8988T (cell line): ENCODE measurements at regions not wholly inside any gene's neighbourhood (a gene's known extent, or its start where the extent isn't known, plus 50 kb on each side); places are given as distances from the start of the nearest gene placed in this dataset.
"Not testable (repeated sequence)": the region's sequence is repeated elsewhere in the genome, so short reads cannot be mapped to it uniquely, and the experiment has no call there.

Source experiments
- DNase-seq: peaks from one replicate; pipeline ENCODE4 v3.0.0; 2011

GRCh38 chr20:61065853-61066252 is 186.2 kb upstream of the CDH4 start:
- DNase-seq, result no peak

DNA sequence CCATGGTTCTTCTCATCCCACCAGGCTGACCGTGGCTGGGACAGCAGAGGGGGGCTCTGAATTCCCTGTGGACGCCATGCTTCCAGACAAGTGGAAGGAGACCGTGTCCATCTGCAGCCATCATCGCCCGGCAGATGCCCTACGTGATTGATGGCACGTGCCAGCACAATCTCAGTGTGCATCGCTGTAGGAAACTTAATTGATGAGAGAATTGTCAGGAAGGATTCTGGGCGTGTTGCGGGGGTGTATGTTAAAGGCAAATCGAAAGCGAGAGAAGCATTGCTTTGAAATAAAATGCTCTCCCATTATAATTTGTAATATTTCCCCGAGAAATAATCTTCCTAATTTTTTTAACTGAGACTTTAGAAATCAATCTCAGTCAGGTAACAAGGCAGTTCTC is 185.5 kb upstream of the CDH4 start:
- DNase-seq, result no peak

- DNase-seq, result no peak
Observed at GRCh38 chr20:61067221-61067620, 184.8 kb upstream of the CDH4 start.

DNA sequence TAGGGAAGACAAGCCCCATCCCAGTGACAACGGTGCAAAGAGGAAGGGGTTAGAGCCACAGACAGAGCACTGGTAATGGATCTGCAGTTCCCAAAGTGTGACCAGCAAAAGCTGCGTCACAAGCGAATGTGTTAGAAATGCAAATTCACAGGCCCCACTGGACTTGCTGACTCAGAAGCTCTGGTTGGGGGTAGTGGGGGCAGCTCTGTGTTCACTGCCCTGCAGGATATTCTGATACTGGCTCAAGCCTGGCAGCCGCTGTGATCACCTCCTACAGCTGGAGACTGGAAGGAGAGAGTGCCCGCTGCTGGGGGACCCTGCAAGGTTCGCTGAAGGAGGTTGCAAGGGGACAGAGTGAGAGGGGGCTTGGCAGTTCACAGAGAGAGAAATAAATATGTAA is 179.7 kb upstream of the CDH4 start:
- DNase-seq, result no peak

DNA sequence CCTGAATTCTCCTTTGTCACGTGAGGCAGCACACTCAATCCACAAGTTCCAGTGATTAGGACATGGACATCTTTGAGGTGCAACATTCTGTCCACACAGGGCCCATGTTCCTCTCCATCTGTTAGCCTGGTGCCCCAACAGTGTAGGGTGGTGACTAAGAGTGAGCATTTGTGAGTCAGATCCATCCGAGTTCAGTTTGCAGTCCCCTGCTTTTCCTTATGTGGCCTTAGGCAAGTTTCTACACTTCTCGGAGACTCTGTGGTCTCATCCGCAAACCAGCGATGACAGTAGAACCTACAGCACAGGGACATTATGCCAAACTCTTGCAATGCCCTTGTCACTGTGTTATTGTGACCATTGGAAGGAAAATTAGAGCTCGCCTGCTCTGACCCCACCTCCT is 178.7 kb upstream of the CDH4 start:
- no peak for DNase-seq

GRCh38 chr20:61082720-61083119 is 169.3 kb upstream of the CDH4 start:
- no peak for DNase-seq

- DNase-seq, result no peak
Observed at GRCh38 chr20:61083431-61083830, 168.6 kb upstream of the CDH4 start.

DNA sequence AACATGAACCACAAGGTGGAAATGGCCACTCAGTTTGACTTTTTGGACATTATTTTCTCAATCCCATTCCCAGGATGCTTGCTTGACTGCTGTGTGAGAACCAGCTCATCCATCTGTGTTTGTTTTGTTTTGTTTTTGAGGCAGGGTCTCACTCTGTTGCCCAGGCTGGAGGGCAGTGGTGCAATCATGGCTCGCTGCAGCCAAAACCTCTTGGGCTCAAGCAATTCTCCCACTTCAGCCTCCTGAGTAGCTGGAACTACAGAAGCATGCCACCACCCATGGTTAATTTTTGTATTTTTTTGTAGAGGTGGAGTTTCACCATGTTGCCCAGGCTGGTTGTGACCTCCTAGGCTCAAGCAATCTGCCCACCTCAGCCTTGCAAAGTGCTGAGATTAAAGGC is 166.0 kb upstream of the CDH4 start:
- no peak for DNase-seq

DNA sequence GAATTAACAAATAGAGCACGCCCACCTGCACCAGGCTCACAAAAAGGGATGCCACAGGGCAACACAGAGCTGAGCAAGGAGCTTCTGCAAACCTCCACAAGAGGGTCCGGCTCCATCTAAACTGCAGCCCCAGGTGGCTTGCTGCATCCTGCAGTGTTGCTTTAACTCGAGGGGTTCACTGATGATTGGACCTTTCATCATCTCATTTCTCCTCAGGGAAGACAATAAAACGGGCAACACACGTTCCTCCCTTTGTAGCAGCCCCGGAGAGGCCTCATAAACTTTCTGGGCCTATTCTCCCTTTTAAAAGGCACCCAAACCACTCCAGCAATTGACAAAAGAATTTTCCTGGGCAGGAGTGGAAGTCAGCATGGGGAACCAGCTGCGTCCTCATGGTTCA is 161.5 kb upstream of the CDH4 start:
- DNase-seq, result no peak

GRCh38 chr20:61092251-61092650 is 159.8 kb upstream of the CDH4 start:
- DNase-seq, result no peak

GRCh38 chr20:61094581-61094980 is 157.5 kb upstream of the CDH4 start:
- DNase-seq, result no peak

GRCh38 chr20:61096463-61096862 is 155.6 kb upstream of the CDH4 start:
- DNase-seq, result no peak

DNA sequence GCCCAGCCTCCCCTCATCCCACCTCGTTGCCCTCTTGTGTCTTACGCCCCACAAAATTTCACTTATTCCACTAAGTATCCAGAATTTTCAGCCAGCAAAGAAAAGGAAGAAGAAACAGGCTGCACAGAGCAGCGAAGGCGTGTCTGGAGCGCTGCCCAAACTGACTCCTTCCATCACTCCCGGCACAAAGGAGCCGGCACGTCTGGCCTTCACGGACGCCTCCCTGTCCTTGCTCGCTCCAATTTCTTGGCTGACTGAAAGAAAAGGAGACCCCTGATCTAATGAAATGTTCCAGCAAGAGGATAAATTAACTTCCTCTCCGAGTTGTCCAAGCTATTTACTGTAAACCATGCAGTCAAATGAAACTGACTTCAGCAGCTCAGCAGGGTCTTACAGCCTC is 152.3 kb upstream of the CDH4 start:
- no peak for DNase-seq

DNA sequence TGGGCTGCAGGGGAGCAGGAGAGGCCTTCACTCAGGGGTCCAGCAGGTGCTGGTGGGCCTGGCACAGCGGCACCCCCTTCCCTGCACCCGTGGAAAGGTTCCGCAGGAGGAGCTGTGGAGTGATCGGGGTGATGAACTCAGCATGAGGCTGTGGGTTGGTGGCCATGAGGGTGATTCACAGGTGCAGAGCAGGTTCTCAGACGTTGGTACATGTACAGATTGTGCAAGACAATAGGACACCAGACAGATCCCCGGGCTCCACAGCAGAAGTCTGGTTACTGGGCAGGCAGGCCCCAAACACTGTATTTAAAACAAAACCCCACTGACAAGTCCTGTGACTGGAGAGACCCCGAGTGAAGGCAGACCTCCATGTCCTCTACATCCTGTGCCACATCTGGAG is 151.6 kb upstream of the CDH4 start:
- DNase-seq, result no peak

- not testable (repeated sequence) for DNase-seq
Observed at GRCh38 chr20:61101321-61101720, 150.7 kb upstream of the CDH4 start.

DNA sequence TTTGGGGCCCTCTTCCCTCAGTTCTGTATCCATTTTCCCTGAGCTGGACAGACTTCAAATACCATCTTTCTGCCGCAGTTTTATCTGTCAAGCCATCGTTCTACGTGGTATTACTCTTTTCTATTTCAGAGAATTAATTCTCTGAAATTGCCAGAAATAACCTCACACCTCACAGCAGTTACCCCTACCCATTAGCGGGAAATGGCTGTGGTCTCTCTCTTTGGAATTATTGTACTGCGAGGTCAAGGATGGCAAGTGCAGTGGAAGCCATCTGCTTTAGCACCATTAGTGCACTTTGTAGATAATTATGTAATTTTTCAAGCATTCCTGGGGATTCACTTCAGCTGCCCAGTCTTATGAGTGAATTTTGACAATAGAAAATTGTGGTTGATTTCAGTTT is 147.8 kb upstream of the CDH4 start:
- DNase-seq, result no peak

- no peak for DNase-seq
Observed at GRCh38 chr20:61105395-61105794, 146.7 kb upstream of the CDH4 start.

- no peak for DNase-seq
Observed at GRCh38 chr20:61106438-61106837, 145.6 kb upstream of the CDH4 start.

- DNase-seq, result no peak
Observed at GRCh38 chr20:61109221-61109805, 142.7 kb upstream of the CDH4 start.

- no peak for DNase-seq
Observed at GRCh38 chr20:61112515-61112914, 139.5 kb upstream of the CDH4 start.

DNA sequence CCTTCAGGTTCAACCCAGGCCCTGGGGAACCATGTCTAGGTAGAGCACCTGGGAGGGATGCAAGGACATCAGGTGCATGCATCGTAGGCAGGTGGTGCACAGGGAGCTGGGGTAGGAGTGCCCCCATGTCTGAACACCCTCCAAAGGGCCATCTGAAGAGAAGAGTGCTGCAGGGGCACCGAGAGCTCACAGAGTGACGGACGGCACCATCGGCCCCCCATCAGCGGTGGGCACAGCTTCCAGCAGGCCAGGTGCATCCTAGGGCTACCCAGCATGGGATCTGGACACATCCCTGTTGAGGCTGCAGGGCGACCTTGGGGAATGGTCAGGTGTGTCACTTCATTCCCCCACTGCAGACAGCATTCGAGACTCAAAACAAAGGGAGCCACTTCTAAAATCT is 138.3 kb upstream of the CDH4 start:
- no peak for DNase-seq

GRCh38 chr20:61114493-61115175 is 137.4 kb upstream of the CDH4 start:
- DNase-seq, result no peak

DNA sequence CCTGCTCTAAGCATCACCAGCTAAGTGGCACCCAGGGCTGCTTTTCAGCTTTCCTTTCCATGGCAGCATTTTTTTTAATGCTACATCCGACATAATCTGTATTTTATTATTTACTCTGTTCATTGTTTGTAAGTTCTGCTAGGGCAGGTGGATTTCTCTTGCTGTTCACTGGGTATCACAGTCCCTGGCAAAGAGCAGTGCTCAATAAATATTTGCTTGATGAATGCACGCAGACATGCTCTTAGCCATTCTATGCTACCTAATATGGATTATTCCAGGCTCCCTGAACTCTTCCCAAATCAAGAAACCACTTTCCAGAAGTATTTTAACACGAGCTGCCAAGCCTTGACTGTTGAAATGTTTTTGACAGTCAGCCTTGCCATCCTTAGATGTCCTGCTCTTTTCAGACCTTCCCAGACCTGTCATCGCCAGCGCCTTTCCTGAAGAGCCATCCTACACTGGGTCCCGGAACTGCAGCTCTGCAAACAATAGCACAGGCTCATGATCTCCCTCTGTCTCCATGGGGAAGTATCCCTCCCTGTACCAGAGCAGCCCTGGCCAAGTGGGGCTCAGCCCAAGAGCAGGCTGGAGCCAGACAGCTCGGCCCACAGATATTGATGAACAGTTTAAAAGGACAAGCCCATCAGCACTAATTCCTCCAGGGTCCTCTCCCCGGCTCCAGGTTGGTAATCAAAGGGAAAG is 136.5 kb upstream of the CDH4 start:
- no peak for DNase-seq

DNA sequence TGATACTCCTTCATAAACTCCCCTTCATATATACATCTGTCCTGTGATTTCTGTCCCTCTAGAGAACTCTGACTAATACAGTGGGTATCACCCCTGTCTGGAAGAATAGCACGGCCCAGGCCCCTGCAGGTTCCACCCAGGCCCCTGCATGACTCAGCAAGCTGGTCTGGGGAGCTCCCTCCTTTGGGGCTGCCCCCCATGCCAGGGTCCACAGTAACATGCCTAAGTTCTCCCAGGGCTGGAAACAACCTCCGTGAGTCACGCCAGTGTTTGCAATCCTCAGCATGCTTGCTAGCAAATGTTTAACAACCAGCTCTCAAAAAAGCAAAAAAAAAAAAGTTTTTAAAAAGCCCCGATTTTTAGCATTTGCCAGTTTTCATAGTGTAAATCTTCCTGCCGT is 134.3 kb upstream of the CDH4 start:
- no peak for DNase-seq
